HEK293 (cell line): ENCODE measurements at regions not wholly inside any gene's neighbourhood (a gene's known extent, or its start where the extent isn't known, plus 50 kb on each side); places are given as distances from the start of the nearest gene placed in this dataset.

Experiments
- BCL6B ChIP-seq: fragments of 450-650 bp; formaldehyde crosslinking; IDR thresholded peaks from 2 replicates; pipeline ENCODE4 v1.5.1; 2017; ENCODE audit warnings: missing biosample characterization, missing genetic modification characterization
- FEZF1 ChIP-seq: fragments of 450-650 bp; formaldehyde crosslinking; IDR thresholded peaks from 2 replicates; pipeline ENCODE4 v1.5.1; 2016; ENCODE audit warnings: missing biosample characterization, missing genetic modification characterization
- KLF7 ChIP-seq: fragments of 450-650 bp; formaldehyde crosslinking; IDR thresholded peaks from 2 replicates; pipeline ENCODE4 v1.5.1; 2016; ENCODE audit warnings: missing biosample characterization, missing genetic modification characterization, borderline replicate concordance
- TCF7L2 ChIP-seq: IDR thresholded peaks from 2 replicates; pipeline ENCODE4 v1.6.1; 2011; ENCODE audit warnings: low read depth, mild to moderate bottlenecking, inconsistent platforms, low read length, moderate library complexity, borderline replicate concordance
- ZBTB1 ChIP-seq: fragments of 450-650 bp; formaldehyde crosslinking; IDR thresholded peaks from 2 replicates; pipeline ENCODE4 v1.5.1; 2016; ENCODE audit warnings: missing biosample characterization, missing genetic modification characterization
- ZBTB11 ChIP-seq: fragments of 450-650 bp; formaldehyde crosslinking; conservative IDR thresholded peaks from 2 replicates; pipeline ENCODE4 v1.5.1; 2016; ENCODE audit warnings: low read depth, missing biosample characterization, missing genetic modification characterization
- ZBTB20 ChIP-seq: fragments of 450-650 bp; formaldehyde crosslinking; IDR thresholded peaks from 2 replicates; pipeline ENCODE4 v1.5.1; 2016; ENCODE audit warnings: missing biosample characterization, missing genetic modification characterization
- ZNF132 ChIP-seq: fragments of 450-650 bp; formaldehyde crosslinking; IDR thresholded peaks from 2 replicates; pipeline ENCODE4 v1.5.1; 2017; ENCODE audit warnings: missing biosample characterization, missing genetic modification characterization, borderline replicate concordance
- ZNF146 ChIP-seq: fragments of 450-650 bp; formaldehyde crosslinking; IDR thresholded peaks from 2 replicates; pipeline ENCODE4 v1.5.1; 2016; ENCODE audit warnings: missing biosample characterization, missing genetic modification characterization
- ZNF510 ChIP-seq: fragments of 450-650 bp; formaldehyde crosslinking; IDR thresholded peaks from 2 replicates; pipeline ENCODE4 v1.5.1; 2018; ENCODE audit warnings: mild to moderate bottlenecking, missing genetic modification characterization, missing biosample characterization; ENCODE audit not compliant: insufficient replicate concordance
- ZNF596 ChIP-seq: fragments of 450-650 bp; IDR thresholded peaks from 2 replicates; pipeline ENCODE4 v1.5.0; 2018; ENCODE audit warnings: missing biosample characterization, mild to moderate bottlenecking, missing genetic modification characterization, moderate library complexity
- TF ChIP-seq, protein P1 (sequence below): fragments of 450-650 bp; formaldehyde crosslinking; IDR thresholded peaks from 2 replicates; pipeline ENCODE4 v1.5.1; 2016; ENCODE audit warnings: missing biosample characterization, missing genetic modification characterization

GRCh38 chr3:16011376-16011775 is 163.1 kb upstream of the GALNT15 start:
- TF ChIP-seq, protein P1, sequence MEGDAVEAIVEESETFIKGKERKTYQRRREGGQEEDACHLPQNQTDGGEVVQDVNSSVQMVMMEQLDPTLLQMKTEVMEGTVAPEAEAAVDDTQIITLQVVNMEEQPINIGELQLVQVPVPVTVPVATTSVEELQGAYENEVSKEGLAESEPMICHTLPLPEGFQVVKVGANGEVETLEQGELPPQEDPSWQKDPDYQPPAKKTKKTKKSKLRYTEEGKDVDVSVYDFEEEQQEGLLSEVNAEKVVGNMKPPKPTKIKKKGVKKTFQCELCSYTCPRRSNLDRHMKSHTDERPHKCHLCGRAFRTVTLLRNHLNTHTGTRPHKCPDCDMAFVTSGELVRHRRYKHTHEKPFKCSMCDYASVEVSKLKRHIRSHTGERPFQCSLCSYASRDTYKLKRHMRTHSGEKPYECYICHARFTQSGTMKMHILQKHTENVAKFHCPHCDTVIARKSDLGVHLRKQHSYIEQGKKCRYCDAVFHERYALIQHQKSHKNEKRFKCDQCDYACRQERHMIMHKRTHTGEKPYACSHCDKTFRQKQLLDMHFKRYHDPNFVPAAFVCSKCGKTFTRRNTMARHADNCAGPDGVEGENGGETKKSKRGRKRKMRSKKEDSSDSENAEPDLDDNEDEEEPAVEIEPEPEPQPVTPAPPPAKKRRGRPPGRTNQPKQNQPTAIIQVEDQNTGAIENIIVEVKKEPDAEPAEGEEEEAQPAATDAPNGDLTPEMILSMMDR: no peak
- TF ChIP-seq ZNF510 (tag by site-specific recombination) (no peak), FEZF1 (no peak), ZBTB20 (tag by site-specific recombination) (no peak), KLF7 (tag by site-specific recombination) (no peak), ZBTB11 (tag by site-specific recombination) (no peak), ZNF146 (tag by site-specific recombination) (no peak), ZNF132 (no peak), TCF7L2 (no peak), ZBTB1 (tag by site-specific recombination) (no peak), ZNF596 (no peak), BCL6B (tag by site-specific recombination) (no peak)
